ENCODE measurements at regions not wholly inside any gene's neighbourhood (a gene's known extent, or its start where the extent isn't known, plus 50 kb on each side); places are given as distances from the start of the nearest gene placed in this dataset.

DNA sequence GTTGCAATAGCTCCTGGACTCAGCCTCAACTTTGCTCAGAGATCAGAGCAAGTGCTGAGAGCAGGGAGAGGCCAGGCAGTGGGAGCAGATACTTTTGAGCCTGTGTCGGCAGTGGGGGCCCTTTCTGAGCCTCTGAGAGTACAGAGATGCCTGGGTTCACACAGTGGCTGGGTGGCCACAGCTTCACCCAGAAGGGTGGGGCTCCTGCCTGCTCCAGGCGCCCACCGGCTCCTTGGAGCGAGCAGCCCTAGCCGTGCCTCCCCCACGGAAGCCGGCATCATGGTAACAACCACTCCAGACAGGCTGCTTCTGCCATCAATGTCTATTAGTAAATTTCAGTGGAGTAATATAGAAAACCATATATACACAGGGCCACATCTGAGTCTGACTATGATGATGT lies 619.2 kb upstream of the SETBP1 start:
- no peak for DNase-seq (ENCODE audit: low spot score)

DNA sequence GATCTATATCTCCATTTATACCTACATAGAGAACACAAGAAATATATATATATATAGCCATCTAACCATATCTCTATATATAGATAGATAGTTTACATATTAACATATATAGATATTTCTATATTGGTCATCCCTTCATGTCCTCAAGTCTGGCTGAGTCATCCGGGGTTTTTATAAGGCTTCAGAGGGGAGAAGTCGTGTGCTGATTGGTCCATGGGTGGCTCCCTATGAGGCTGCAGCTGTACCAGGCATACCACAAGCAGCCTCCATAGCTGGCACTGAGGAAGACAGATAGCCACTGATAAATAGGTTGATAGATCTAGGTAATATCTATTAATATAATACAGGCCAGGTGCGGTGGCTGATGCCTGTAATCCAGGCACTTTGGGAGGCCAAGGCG lies 618.3 kb upstream of the SETBP1 start:
- no peak for DNase-seq (ENCODE audit: low spot score)

DNA sequence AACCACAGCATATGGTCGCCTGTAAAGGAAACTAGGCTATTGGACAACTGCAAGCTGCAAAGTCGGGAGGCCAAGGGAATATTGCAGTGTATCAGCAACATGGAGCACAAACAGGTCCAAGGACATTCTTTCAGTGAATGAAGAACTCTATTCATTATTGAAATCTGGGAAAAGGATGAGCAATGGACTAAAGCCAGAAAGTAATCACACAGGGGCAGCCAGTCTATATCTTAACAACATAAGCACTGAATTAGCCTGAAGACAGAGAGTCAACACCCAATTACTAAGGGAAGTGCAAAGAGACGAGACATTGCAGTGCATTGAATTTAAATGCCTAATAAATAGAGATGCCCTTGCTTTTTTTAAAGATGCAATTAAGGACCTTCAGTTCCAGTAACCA lies 615.5 kb upstream of the SETBP1 start:
- no peak for DNase-seq (ENCODE audit: low spot score)

DNA sequence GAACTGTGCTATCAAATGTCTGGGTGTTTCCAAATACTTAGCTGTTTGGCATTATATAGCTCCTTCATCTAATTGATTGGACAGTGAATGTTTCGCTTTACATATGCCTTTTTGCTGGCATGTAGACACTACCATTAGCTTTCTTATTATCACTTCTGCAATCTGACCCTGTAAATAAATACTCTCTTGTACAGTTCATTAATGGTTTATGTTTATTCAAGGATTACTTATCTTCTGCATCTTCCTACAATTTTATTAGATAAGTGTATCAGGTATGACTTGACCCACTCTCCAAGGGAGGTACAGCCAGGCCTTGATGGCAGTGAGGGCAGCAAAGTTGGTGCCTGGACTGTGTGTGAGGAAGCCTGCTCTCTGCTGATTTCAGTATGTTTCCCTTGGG lies 614.1 kb upstream of the SETBP1 start:
- DNase-seq (ENCODE audit: low spot score): no peak

DNA sequence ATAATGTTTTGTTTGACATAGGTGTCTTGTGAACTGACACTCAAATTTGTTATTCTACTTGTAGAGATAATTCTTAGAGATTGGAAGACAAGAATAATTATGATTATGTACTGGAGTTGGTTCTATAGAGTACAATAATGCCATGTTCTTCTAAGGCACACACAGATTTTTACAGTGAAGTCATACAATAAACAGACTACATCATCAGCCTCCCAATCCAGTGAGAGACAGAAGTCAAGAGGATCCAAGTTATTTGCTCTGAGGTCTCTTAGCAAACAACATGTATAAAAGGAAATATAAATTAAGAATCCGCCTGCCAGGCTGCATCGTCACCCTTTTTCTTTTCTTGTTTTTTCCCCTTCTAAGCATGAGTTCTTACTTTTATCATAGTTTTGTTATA lies 613.5 kb upstream of the SETBP1 start:
- DNase-seq (ENCODE audit: low spot score): no peak

DNA sequence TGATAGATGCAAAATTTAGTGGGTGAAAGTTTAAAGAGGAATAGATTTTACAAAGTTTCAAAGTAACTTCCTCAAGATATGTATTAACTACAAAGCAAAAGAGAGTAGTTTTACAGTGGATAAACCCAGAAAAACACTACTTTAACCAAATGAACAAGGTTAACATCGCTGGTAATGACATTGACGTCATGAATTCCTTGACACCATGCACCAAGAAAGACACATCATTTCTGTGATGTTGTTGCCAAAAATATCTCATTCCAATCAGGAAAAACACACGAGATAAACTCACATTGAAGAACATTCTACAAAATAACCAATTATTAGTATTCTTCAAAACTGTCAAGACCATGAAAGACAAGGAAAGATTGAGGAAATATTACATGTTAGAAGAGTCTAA lies 605.6 kb upstream of the SETBP1 start:
- no peak for DNase-seq (ENCODE audit: low spot score)

DNA sequence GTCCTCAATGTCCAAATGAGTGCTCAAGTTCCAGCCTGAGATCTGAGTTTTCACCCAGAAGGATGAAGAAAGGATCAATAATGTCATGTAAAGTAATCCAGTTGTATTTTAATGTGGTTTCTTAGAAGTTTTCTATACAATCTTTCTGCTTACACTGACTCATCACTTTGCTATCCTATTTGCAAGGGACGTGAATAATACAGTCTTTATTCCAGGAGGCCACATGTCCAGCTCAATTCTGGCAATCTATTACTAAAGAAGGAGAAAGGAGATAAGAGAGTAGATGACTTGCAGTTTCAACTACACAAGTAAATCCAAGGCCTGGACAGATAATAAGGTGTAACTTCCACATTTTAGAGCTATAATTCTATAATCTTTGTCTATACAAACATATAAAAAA lies 601.1 kb upstream of the SETBP1 start:
- DNase-seq (ENCODE audit: low spot score): no peak

DNA sequence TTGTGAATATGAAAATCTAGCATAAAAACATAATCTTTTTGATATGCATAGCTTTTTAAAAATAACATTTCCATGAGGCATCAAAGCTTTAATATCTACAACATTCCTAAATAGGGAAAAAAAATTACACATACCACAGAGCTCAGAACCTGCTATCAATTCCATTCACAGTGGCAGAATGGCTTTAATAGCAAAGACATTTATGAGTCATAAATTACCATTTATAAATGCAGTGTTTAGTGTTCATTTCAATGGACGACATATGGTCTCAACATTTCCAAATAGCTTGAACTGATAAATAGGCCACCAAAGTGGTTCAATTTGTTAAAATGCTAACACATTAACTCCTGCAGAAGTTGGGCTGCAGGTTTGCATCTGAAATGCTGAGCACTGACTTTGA lies 600.6 kb upstream of the SETBP1 start:
- DNase-seq (ENCODE audit: low spot score): no peak

DNA sequence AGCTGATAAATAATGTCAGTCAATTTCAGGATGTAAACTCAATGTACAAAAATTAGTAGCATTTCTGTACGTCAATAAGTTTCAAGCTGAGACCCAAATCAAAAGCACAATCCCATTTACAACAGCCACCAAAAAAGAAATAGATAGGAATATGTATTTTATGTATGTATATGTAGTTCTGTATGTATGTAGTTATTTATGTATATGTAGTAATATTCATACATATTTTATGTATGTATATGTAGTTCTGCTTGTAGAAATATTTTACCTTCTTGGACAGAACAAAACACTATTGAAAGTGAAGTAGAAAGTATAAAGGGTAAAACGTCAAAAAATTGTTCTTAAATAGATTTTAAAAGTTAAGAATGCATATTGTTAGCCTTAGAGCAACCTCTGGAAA lies 591.0 kb upstream of the SETBP1 start:
- no peak for DNase-seq (ENCODE audit: low spot score)

DNA sequence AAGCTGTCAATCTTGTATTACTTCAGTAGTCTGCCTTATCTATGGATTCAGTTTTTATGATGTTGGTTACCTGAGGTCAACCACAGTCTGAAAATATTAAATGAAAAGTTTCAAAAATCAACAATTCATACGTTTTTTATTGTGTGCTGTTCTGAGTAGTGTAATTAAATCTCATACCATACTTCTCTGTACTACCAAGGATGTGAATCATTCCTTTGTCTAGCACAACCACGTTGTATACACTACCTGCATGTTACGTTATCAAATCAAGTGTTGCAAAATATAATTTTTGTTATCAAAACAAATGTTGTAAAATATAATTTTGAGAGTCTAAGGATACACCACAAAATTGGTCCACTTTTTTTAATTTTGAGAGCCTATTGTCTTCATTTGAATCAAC lies 590.2 kb upstream of the SETBP1 start:
- DNase-seq (ENCODE audit: low spot score): no peak

DNA sequence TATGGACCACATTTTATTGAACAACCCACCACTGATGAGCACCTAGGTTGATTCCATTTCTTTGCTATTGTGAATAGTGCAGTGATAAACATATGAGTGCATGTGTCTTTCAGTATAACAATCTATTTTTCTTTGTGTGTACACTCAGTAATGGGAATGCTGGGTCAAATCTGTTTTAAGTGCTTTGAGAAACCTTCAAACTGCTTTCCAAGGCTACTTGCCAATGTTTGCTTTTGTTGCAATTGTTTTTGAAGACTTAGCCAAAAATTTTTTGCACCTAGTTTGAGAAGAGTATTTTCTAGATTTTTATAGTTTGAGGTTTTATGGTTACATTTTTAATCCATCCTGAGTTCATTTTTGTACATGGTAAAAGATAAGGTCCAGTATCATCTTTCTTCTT lies 587.4 kb upstream of the SETBP1 start:
- DNase-seq (ENCODE audit: low spot score): no peak

DNA sequence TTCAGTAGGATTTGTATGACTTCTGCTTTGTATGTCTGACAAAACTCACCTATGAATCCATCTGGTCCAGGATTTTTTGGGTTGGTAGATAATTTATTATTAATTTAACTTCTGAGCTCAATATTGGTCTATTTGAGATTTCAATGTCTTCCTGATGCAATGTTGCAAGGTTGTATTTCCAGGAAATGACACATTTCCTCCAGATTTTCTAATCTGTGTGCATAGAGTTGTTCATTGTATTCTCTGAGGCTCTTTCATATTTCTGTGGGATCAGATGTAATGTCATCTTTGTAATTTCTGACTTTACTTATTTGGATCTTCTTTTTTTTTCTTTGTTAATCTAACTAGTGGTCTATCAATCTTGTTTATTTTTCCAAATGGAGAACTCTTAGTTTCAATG lies 584.7 kb upstream of the SETBP1 start:
- DNase-seq (ENCODE audit: low spot score): no peak

DNA sequence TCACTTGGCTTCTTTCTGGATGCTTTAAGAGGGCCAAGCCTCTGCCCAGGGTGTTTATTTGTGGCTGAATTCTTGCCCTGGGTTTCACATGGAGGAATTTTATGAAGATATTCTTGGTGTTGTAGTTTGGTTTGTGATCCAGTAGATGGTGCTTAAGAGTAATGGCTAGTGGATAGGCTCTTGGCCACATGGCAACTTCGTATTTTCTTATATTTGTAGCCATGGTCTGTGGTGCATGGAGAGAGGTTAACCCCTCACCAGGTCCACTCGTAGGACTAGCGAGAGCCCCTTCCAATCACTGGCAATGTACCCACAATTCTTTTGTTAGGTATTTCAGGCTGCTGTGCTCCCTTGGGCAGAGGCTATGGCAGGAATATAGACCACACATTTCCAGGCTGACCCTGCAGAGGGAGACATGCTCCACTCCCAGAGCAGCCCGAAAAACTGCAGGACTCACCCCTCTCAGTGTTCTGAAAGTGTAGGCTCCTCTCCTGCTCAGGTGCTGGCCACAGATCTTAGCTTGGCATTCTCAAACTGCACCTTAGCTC lies 582.1 kb upstream of the SETBP1 start:
- DNase-seq (ENCODE audit: low spot score): no peak

DNA sequence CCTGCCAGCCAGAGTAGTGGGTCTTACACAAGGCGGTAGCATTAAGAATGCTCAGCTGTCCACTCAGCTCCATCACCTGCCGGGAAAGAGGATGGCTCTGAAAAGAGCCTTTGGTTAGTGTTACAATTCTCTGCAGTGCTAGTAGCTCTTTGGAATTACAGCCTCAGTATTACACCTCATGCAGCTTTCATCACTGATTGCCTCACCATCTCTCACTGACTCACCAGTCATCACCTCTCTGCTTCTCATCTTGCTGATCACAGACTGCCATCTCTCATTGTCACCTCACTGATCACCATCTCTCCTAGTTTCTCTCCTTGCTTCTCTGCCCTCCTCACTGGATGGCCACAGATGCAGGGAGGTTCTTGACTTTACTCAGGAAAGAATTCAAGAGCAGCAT lies 573.5 kb upstream of the SETBP1 start:
- DNase-seq (ENCODE audit: low spot score): no peak

DNA sequence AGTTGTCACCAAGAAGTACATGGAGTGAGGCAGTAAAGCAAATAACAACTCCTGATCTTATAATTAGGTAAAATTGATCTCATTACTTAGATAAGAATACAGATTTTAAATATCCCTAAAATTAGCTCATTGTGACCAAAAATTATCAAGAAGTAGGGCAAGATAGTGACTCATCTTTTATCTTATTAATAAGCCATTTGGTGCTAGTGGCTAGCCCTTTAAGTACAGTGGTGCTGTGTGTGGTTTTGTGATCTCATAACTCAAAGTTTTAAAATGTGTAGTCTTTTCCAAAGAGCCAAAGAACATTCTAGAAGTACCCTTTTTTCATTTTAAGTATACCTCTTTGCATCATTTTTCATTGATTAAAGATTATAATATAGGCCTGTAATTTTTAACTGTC lies 569.4 kb upstream of the SETBP1 start:
- DNase-seq (ENCODE audit: low spot score): no peak

DNA sequence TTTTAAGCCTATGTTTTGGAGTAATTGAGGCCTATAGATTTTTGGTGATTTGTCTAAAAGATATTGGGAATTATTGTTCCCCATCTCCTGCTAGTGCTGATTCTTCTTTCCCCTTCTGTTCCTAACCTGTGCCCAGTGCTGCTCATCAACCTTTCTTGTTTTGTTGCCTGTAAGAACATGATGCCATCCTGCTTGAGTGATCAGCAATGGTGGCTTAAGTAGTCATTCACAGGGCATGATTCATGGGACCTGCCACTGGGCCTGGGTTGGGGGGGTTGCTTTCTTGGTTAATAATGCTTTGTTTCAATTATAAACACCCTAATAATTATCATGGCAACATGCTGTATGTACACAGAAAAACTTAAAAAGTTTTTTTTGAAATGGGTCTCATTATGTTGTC lies 562.9 kb upstream of the SETBP1 start:
- no peak for DNase-seq (ENCODE audit: low spot score)

DNA sequence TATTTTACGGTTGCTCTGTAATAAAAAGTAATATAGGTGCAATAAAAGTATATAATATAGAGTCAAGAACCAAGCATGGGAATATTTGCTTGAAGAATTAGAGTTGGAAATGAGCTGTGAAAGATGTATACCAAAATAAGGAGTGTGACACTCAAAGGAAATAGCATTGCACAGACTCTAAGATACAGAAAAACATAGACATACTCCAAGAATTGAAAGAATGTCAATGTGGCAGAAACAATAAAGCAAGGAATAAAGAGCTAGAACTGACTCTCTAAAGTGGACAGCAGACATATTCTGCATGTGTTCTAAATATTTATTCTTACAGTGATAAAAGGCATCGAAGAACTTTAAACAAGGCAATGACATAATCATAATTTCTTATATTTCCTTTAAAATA lies 561.1 kb upstream of the SETBP1 start:
- DNase-seq (ENCODE audit: low spot score): no peak

DNA sequence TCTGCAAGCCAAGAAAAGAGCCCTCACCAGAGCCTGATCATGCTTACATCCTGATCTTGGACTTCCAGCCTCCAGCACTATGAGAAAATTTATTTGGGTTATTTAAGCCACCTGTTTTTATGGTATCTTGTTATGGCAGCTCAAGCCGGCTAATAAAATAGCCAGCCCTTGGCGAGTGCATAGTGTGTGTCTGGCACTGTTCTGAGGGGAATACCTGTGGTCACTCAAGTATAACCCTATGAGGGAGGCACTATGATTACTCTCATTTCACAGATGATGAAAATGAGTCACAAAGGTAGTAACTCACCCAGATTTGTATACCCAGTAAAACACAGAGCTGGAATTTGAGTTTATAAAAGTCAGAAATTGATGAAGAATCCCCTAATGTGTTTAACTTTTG lies 556.9 kb upstream of the SETBP1 start:
- no peak for DNase-seq (ENCODE audit: low spot score)

DNA sequence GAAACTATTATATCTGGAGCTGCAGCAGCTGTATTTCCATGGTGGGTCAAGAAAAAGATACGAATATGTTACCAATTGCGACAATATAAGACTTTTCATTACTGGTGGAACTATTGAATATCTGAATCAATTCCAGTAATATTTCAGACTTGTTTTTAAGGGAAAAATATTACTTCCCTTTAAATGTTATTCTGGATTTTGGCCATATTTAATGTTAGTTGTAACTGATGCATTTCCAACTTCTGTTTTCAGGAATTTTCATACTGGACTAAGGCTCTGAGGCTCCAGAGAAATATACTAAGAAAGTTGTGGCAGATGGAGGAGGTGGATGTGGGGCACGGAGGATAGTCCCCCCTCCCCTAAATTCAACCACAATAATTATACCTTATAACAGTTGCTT lies 555.2 kb upstream of the SETBP1 start:
- DNase-seq (ENCODE audit: low spot score): no peak

DNA sequence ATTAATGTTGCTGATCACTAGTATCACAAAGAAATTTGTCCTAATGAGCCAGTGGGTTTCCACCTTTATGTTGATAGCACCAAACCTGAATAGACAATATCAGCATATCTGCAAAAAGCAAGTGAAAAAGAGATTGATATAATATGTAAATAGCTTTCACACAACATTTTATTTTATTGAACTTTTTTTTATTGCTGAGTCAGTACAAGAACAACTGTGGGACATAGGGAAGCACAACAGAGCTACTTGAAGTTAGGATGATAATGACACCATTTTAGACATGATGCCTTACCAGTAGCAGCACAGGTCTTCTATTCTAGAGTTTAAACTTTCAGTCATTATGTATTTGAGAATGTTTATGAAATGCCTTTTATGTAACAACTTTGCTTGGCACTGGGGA lies 554.1 kb upstream of the SETBP1 start:
- no peak for DNase-seq (ENCODE audit: low spot score)

DNA sequence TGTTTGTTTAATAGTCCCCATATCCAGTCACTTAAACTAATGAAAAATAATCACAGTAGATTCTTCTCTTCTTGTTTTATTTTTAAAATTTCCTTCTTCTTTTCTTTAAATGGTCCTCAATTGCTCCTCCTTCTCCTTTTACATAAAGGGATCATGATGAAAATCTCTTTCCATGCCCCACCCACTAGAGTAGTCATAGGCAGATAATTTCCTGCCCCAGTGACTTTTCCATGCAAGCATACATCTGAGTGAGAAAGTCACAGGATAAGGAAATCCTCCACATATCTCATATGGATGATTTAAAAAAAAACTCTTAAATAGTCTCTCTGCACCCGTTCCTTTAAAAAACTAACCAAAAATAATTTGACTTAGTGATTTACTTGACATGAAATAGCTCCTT lies 552.3 kb upstream of the SETBP1 start:
- no peak for DNase-seq (ENCODE audit: low spot score)

DNA sequence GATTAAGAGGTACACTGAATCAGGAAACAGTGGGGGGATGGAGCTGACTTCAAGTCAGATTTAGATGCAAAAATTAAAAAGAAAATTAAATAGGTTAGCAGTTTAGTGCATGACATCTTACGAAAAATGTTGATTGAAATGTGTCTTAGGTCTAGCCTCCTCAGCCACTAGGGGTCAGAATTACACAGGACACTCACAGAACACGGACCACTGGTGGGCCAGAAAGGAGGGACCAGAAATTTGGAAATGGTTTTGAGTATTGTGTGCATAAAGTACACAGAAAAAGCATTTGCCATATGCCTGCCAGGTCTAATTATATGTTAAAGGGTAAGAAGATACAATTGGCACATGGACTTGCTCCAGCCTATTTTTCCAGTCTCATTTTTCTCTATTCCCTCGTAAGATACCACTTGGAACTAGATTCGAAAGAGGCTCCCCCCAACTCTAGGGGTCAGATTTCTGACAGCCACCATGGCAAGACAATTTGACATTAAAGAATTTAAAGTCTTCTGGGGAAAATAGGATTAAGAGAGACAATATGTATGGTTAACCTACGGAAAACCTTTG lies 550.2 kb upstream of the SETBP1 start:
- no peak for DNase-seq (ENCODE audit: low spot score)

DNA sequence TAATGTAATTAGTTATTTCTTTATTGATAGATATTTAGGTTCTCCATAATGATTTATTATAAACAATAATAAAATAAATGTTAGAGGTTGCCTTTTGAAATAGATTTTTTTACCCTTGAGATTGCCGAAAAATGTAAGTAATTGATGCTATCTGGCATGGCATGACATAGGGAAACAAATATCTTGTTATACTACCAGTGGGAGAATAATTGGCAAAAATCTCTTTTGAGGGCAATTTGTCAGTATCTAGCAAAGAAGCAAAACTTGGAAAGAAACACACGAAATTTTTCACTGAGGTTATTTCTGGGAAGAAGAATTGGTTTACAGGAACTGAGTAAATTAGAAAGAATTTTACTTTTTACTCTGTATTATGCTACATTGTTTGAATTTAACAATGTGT lies 547.2 kb upstream of the SETBP1 start:
- no peak for DNase-seq (ENCODE audit: low spot score)

DNA sequence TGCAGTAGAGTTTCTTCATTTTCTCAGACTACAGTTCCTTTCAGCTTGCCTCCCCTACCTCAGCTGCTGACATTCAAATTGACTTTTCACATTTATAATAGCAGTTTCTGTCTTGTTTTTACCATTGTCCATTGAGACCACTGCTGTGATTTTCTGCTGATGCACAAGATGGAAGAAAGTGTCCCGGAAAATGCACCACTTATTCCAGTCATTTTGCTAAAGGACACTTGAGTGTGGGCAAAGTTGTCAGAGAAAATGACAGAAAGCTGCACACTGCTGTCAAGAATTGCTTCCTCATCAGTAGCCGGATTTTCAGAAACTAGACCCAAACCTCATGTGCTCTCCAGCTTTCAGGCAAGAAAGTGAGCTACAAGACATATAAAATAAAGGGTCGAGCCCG lies 546.2 kb upstream of the SETBP1 start:
- no peak for DNase-seq (ENCODE audit: low spot score)

DNA sequence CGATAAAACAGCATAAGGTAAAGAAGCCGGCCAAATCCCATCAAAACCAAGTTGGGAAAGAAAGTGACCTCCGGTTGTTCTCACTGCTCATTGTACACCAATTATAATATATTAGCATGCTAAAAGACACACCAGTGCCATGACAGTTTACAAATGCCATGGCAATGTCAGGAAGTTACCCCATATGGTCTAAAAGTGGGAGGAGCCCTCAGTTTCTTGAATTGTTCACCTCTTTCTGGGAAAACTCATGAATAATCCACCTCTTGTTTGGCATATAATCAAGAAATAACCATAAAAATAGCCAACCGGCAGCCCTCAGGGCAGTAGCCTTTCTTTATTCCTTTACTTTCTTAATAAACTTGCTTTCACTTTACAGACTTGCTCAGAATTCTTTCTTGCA lies 544.9 kb upstream of the SETBP1 start:
- no peak for DNase-seq (ENCODE audit: low spot score)

All from ureter (tissue), 1 donor.